ENCODE measurements at regions not wholly inside any gene's neighbourhood (a gene's known extent, or its start where the extent isn't known, plus 50 kb on each side); places are given as distances from the start of the nearest gene placed in this dataset.

GRCh38 chr5:3222924-3223323 lies 372.7 kb upstream of the IRX1 start:
- Histone ChIP-seq H3K27ac (no peak overlapping the region), H3K27me3 (no peaks in the 10 kb centered on the region), H3K36me3 (no peaks in the 10 kb centered on the region), H3K4me3 (no peak overlapping the region), H3K9me3 (no peaks in the 10 kb centered on the region), H3K4me1 (no peaks in the 10 kb centered on the region)
- in situ Hi-C loops (cut with MboI; ENCODE audit: low pct_ligation_motif_present in 1 of 4, low pct_unique_long_range_greater_than_20kb in 1 of 4, low sequenced_read_pairs in 3 of 4), result no loop called here
- intact Hi-C loops (cut with DNase I; ENCODE audit: low total_unique reads), result no loop called here
- TF ChIP-seq EP300 (IDR thresholded peaks at IDR 0.05; ENCODE audit: low read depth) (no peak), POLR2AphosphoS5 (IDR thresholded peaks at IDR 0.05) (no peak), CTCF (IDR thresholded peaks at IDR 0.05) (no peak), POLR2A (IDR thresholded peaks at IDR 0.05) (no peak)
- WGBS, 2 donors (ENCODE audit: low coverage in 1 of 2), result 60 to 77% methylated on average over 1 to 5 of the region's 5 CpGs
- no peak for DNase-seq

- WGBS, 2 donors (ENCODE audit: low coverage in 1 of 2), result 87 to 90% methylated on average over 5 to 9 of the region's 9 CpGs
- H3K4me1 ChIP-seq, result no peaks in the 10 kb centered on the region
- H3K4me3 ChIP-seq, result no peak overlapping the region
- no peaks in the 10 kb centered on the region for H3K36me3 ChIP-seq
- H3K27me3 ChIP-seq, result no peaks in the 10 kb centered on the region
- H3K27ac ChIP-seq, result no peak overlapping the region
- in situ Hi-C loops (cut with MboI; ENCODE audit: low pct_ligation_motif_present in 1 of 4, low pct_unique_long_range_greater_than_20kb in 1 of 4, low sequenced_read_pairs in 3 of 4), result no loop called here
- DNase-seq, result no peak
- TF ChIP-seq POLR2A (IDR thresholded peaks at IDR 0.05), result no peak
- no peak for TF ChIP-seq CTCF (IDR thresholded peaks at IDR 0.05)
- TF ChIP-seq POLR2AphosphoS5 (IDR thresholded peaks at IDR 0.05), result no peak
- H3K9me3 ChIP-seq, result no peaks in the 10 kb centered on the region
- intact Hi-C loops (cut with DNase I; ENCODE audit: low total_unique reads), result no loop called here
These were observed 374.2 kb upstream of the IRX1 start for GRCh38 chr5:3221432-3221831.

GRCh38 chr5:3220638-3221288 lies 374.9 kb upstream of the IRX1 start:
- in situ Hi-C loops (cut with MboI; ENCODE audit: low pct_ligation_motif_present in 1 of 4, low pct_unique_long_range_greater_than_20kb in 1 of 4, low sequenced_read_pairs in 3 of 4) (no loop called here), intact Hi-C loops (cut with DNase I; ENCODE audit: low total_unique reads) (no loop called here)
- no peaks in the 10 kb centered on the region for H3K27me3 ChIP-seq
- DNase-seq, result no peak
- TF ChIP-seq POLR2AphosphoS5 (IDR thresholded peaks at IDR 0.05) (no peak), POLR2A (IDR thresholded peaks at IDR 0.05) (no peak), CTCF (IDR thresholded peaks at IDR 0.05) (no peak), EP300 (IDR thresholded peaks at IDR 0.05; ENCODE audit: low read depth) (no peak)
- no peaks in the 10 kb centered on the region for H3K36me3 ChIP-seq
- H3K27ac ChIP-seq, result no peak overlapping the region
- WGBS, 2 donors (ENCODE audit: low coverage in 1 of 2), result 85% methylated on average over 29 of the region's 31 CpGs; no CpG with 5 or more reads in 1 of the 2 donors
- H3K4me1 ChIP-seq, result no peaks in the 10 kb centered on the region
- H3K4me3 ChIP-seq, result no peak overlapping the region
- H3K9me3 ChIP-seq, result no peaks in the 10 kb centered on the region

GRCh38 chr5:3220201-3220600 lies 375.4 kb upstream of the IRX1 start:
- no peaks in the 10 kb centered on the region for H3K27me3 ChIP-seq
- no peaks in the 10 kb centered on the region for H3K4me1 ChIP-seq
- H3K9me3 ChIP-seq, result no peaks in the 10 kb centered on the region
- no peak overlapping the region for H3K4me3 ChIP-seq
- no peak overlapping the region for H3K27ac ChIP-seq
- no peak for TF ChIP-seq POLR2A (IDR thresholded peaks at IDR 0.05)
- TF ChIP-seq POLR2AphosphoS5 (IDR thresholded peaks at IDR 0.05), result no peak
- TF ChIP-seq EP300 (IDR thresholded peaks at IDR 0.05; ENCODE audit: low read depth), result no peak
- TF ChIP-seq CTCF (IDR thresholded peaks at IDR 0.05), result no peak
- DNase-seq, result no peak
- in situ Hi-C loops (cut with MboI; ENCODE audit: low pct_ligation_motif_present in 1 of 4, low pct_unique_long_range_greater_than_20kb in 1 of 4, low sequenced_read_pairs in 3 of 4), result no loop called here
- H3K36me3 ChIP-seq, result no peaks in the 10 kb centered on the region
- intact Hi-C loops (cut with DNase I; ENCODE audit: low total_unique reads), result no loop called here
- 86% methylated on average over 11 of the region's 13 CpGs; no CpG with 5 or more reads in 1 of the 2 donors for WGBS, 2 donors (ENCODE audit: low coverage in 1 of 2)

All from transverse colon (tissue), 4 donors.